PC-3 (cell line): ENCODE measurements at regions not wholly inside any gene's neighbourhood (a gene's known extent, or its start where the extent isn't known, plus 50 kb on each side); places are given as distances from the start of the nearest gene placed in this dataset.

Experiments used
- CTCF ChIP-seq: fragments of 300-600 bp; sonication (generic); conservative IDR thresholded peaks from 2 replicates; pipeline ENCODE4 v1.5.1; 2017; ENCODE audit warnings: antibody characterized with exemption, low read depth, mild to moderate bottlenecking, low read length
- EZH2phosphoT487 ChIP-seq: fragments of 300-600 bp; sonication (generic); IDR thresholded peaks from 2 replicates; pipeline ENCODE4 v1.6.1; 2018; ENCODE audit warnings: mild to moderate bottlenecking, antibody characterized with exemption, low read length, borderline replicate concordance

GRCh38 chr5:104111632-104112031 is 549.0 kb upstream of the NUDT12 start:
- no peak for TF ChIP-seq CTCF
- TF ChIP-seq EZH2phosphoT487: no peak
